IPS DF 6.9 (cell line): ENCODE measurements at regions not wholly inside any gene's neighbourhood (a gene's known extent, or its start where the extent isn't known, plus 50 kb on each side); places are given as distances from the start of the nearest gene placed in this dataset.
"Not testable (repeated sequence)": the region's sequence is repeated elsewhere in the genome, so short reads cannot be mapped to it uniquely, and the experiment has no call there.

Experiments
- DNase-seq: peaks from one replicate; pipeline ENCODE4 v3.0.0-alpha.2; 2013; ENCODE audit warnings: low read depth, low spot score
- H3K27ac ChIP-seq: one replicate; pipeline ENCODE4 v1.5.1; 2013; ENCODE audit warnings: low read length, control low read depth
- H3K27me3 ChIP-seq: 2 replicates; pipeline ENCODE4 v1.6.1; 2013; ENCODE audit warnings: mild to moderate bottlenecking, low read length; ENCODE audit not compliant: control insufficient read depth, insufficient read depth
- H3K36me3 ChIP-seq: 2 replicates; pipeline ENCODE4 v1.6.1; 2013; ENCODE audit warnings: low read length; ENCODE audit not compliant: control insufficient read depth, insufficient read depth
- H3K4me1 ChIP-seq: 2 replicates; pipeline ENCODE4 v1.6.1; 2013; ENCODE audit warnings: low read length; ENCODE audit not compliant: control insufficient read depth, insufficient read depth
- H3K4me3 ChIP-seq: 2 replicates; pipeline ENCODE4 v1.5.1; 2013; ENCODE audit warnings: mild to moderate bottlenecking, low read length
- H3K9me3 ChIP-seq: 2 replicates; pipeline ENCODE4 v1.6.1; 2013; ENCODE audit warnings: low read length, inconsistent platforms; ENCODE audit not compliant: control insufficient read depth, insufficient read depth
- WGBS: extraction: QIAGEN DNeasy Blood & Tissue Kit; methylation state at CpG from one replicate; pipeline ENCODE4 v1.1.7; 2013; ENCODE audit warnings: mixed read lengths, missing lambda C conversion rate; ENCODE audit not compliant: insufficient read length, insufficient coverage; 5-methylcytosine and 5-hydroxymethylcytosine counted together

- no peaks in the 10 kb centered on the region for H3K27me3 ChIP-seq
- no peaks in the 10 kb centered on the region for H3K36me3 ChIP-seq
- no peak overlapping the region for H3K27ac ChIP-seq
- WGBS: no CpG with 5 or more reads among the region's 1 CpG
- H3K9me3 ChIP-seq: no peaks in the 10 kb centered on the region
- H3K4me3 ChIP-seq: no peak overlapping the region
- no peaks in the 10 kb centered on the region for H3K4me1 ChIP-seq
- no peak for DNase-seq
Observed at GRCh38 chr11:97691061-97691460, 1301.2 kb downstream of the JRKL start.

GRCh38 chr11:97702951-97703350 lies 1313.1 kb downstream of the JRKL start:
- WGBS: no CpG with 5 or more reads among the region's 1 CpG
- H3K4me1 ChIP-seq: no peaks in the 10 kb centered on the region
- no peak for DNase-seq
- no peak overlapping the region for H3K27ac ChIP-seq
- H3K36me3 ChIP-seq: no peaks in the 10 kb centered on the region
- H3K27me3 ChIP-seq: no peaks in the 10 kb centered on the region
- H3K4me3 ChIP-seq: no peak overlapping the region
- H3K9me3 ChIP-seq: no peaks in the 10 kb centered on the region

DNA sequence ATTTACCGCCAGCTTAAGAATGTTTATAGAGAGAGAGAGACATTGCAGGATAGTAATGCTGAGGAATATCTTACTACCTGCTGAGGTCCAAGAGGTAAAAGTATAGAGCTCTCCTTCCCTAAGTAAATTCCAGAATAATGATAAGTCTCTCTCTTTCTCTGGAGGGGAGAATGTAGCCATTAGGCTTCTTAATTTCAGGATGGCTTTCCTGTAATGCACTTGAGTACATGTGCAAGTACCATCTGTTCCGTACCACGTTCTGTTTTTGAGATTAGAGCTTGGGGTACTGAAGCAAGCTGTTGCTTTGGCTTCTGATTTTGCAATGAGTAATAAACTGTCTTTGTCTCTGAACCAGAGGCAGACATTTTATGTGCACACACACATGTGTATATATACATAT lies 1314.0 kb downstream of the JRKL start:
- H3K9me3 ChIP-seq: no peaks in the 10 kb centered on the region
- H3K27me3 ChIP-seq: no peaks in the 10 kb centered on the region
- H3K27ac ChIP-seq: no peak overlapping the region
- DNase-seq: no peak
- WGBS: no CpG with 5 or more reads among the region's 3 CpGs
- no peaks in the 10 kb centered on the region for H3K36me3 ChIP-seq
- no peaks in the 10 kb centered on the region for H3K4me1 ChIP-seq
- H3K4me3 ChIP-seq: no peak overlapping the region

DNA sequence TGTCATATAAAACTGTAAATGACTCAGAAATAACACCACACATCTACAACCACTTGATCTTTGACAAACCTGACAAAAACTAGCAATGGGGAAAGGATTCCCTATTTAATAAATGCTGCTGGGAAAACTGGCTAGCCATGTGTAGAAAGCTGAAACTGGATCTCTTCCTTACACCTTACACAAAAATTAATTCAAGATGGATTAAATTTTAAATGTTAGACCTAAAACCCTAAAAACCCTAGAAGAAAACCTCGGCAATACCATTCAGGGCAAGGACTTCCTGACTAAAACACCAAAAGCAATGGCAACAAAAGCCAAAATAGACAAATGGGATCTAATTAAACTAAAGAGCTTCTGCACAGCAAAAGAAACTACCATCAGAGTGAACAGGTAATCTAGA lies 1315.3 kb upstream of the CNTN5 start:
- not testable (repeated sequence) for H3K4me3 ChIP-seq, H3K27ac ChIP-seq, DNase-seq, H3K4me1 ChIP-seq, H3K27me3 ChIP-seq, H3K36me3 ChIP-seq, H3K9me3 ChIP-seq
- WGBS: no CpG with 5 or more reads among the region's 1 CpG

GRCh38 chr11:97717922-97718321 lies 1302.8 kb upstream of the CNTN5 start:
- Histone ChIP-seq H3K27ac (no peak overlapping the region), H3K4me1 (peaks cover 4% of the 10 kb centered on the region; the same call in 1 of the 2 replicates), H3K9me3 (no peaks in the 10 kb centered on the region), H3K36me3 (no peaks in the 10 kb centered on the region), H3K4me3 (no peak overlapping the region), H3K27me3 (no peaks in the 10 kb centered on the region)
- DNase-seq: no peak
- WGBS: no CpG with 5 or more reads among the region's 26 CpGs

GRCh38 chr11:97722065-97722464 lies 1298.7 kb upstream of the CNTN5 start:
- WGBS: no CpG with 5 or more reads among the region's 1 CpG

GRCh38 chr11:97722721-97723120 lies 1298.0 kb upstream of the CNTN5 start:
- Histone ChIP-seq H3K4me1 (peaks cover 4% of the 10 kb centered on the region; the same call in 1 of the 2 replicates), H3K27me3 (no peaks in the 10 kb centered on the region), H3K36me3 (no peaks in the 10 kb centered on the region), H3K27ac (no peak overlapping the region), H3K9me3 (no peaks in the 10 kb centered on the region), H3K4me3 (no peak overlapping the region)
- DNase-seq: peak; percentile 33
- WGBS: no CpG with 5 or more reads among the region's 1 CpG

More at GRCh38 chr11:97722065-97722464, 1298.7 kb upstream of the CNTN5 start:
- H3K9me3 ChIP-seq: no peaks in the 10 kb centered on the region
- H3K4me1 ChIP-seq: peaks cover 4% of the 10 kb centered on the region; the same call in 1 of the 2 replicates
- no peak overlapping the region for H3K27ac ChIP-seq
- H3K4me3 ChIP-seq: no peak overlapping the region
- no peak for DNase-seq
- H3K36me3 ChIP-seq: no peaks in the 10 kb centered on the region
- no peaks in the 10 kb centered on the region for H3K27me3 ChIP-seq

- no CpG with 5 or more reads among the region's 4 CpGs for WGBS
- H3K27ac ChIP-seq: no peak overlapping the region
- H3K27me3 ChIP-seq: no peaks in the 10 kb centered on the region
- H3K9me3 ChIP-seq: no peaks in the 10 kb centered on the region
- H3K36me3 ChIP-seq: no peaks in the 10 kb centered on the region
- DNase-seq: no peak
- no peak overlapping the region for H3K4me3 ChIP-seq
- H3K4me1 ChIP-seq: no peaks in the 10 kb centered on the region
Observed at GRCh38 chr11:97729546-97730272, 1291.0 kb upstream of the CNTN5 start.

DNA sequence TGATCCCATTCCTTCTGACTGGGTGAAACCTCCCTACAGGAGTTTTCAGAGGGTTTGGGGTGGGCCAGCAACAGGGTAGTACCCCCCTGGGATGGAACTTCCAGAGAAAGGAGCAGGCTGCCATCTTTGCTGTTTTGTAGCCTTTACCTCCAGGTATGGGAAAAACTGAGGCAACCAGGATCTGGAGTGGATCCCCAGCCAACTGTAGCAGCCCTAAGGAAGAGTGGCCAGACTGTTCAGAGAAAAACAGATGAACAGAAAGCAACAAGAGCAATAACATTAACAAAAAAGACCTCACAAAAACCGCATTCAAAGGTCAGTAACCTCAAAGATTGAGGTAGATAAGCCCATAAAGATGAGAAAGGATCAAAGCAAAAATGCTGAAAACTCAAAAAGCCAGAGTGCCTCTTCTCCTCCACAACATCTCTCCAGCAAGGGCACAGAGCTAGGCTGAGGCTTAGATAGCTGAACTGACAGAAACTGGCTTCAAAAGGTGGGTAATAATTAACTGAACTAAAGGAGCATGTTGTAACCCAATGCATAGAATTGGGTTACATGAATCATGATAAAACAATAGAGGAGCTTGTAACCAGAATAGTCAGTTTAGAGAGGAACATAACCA lies 1288.6 kb upstream of the CNTN5 start:
- Histone ChIP-seq H3K4me3 (no peak overlapping the region), H3K4me1 (no peaks in the 10 kb centered on the region), H3K27ac (no peak overlapping the region), H3K36me3 (no peaks in the 10 kb centered on the region), H3K27me3 (no peaks in the 10 kb centered on the region), H3K9me3 (no peaks in the 10 kb centered on the region)
- WGBS: no CpG with 5 or more reads among the region's 1 CpG
- DNase-seq: no peak

DNA sequence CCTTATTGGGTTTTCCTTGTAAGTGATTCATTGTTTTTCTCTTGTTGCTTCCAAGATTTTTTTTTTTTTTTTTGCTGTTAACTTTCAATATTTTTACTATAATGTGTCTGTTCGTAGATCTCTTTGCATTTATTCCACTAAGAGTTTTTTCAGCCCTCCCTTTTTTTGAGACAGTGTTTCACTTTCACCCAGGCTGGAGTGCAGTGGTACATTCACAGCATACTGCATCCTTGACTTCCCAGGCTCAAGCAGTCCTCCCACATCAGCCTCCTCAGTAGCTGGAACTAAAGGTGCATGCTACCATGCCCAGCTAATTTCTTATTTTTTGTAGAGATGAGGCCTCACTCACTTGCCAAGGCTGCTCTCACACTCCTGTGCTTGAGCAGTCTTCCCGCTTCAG lies 1282.0 kb upstream of the CNTN5 start:
- H3K9me3 ChIP-seq: no peaks in the 10 kb centered on the region
- no peaks in the 10 kb centered on the region for H3K4me1 ChIP-seq
- no CpG with 5 or more reads among the region's 2 CpGs for WGBS

More for the DNA sequence above, 1282.0 kb upstream of the CNTN5 start:
- no peak for DNase-seq
- Histone ChIP-seq H3K27ac (no peak overlapping the region), H3K27me3 (no peaks in the 10 kb centered on the region), H3K36me3 (no peaks in the 10 kb centered on the region), H3K4me3 (no peak overlapping the region)
